Liver (tissue), 8 donors: ENCODE measurements at regions not wholly inside any gene's neighbourhood (a gene's known extent, or its start where the extent isn't known, plus 50 kb on each side); places are given as distances from the start of the nearest gene placed in this dataset.

Experiments used
- DNase-seq: peaks from one replicate; pipeline ENCODE4 v3.0.0-alpha.2; 2017; ENCODE audit warnings: low spot score
- H3K27ac ChIP-seq, 2 donors: one replicate each; pipeline ENCODE4 v1.7.0; 2013; ENCODE audit warnings: inconsistent platforms in 2 of 2, low read length in 2 of 2, control low read depth in 1 of 2, low read depth in 1 of 2, mild to moderate bottlenecking in 1 of 2
- H3K27me3 ChIP-seq, 4 donors: one replicate each; pipeline versions ENCODE4 v1.6.1 to v1.7.0; 2013; ENCODE audit warnings: low read length in 3 of 4, inconsistent platforms in 1 of 4, mild to moderate bottlenecking in 1 of 4, moderate library complexity in 1 of 4; ENCODE audit not compliant: control insufficient read depth in 4 of 4, insufficient read depth in 4 of 4
- H3K36me3 ChIP-seq, 4 donors: one replicate each; pipeline versions ENCODE4 v1.6.1 to v1.7.0; 2013; ENCODE audit warnings: low read length in 3 of 4, mild to moderate bottlenecking in 3 of 4, low read depth in 1 of 4, moderate library complexity in 1 of 4; ENCODE audit not compliant: control insufficient read depth in 4 of 4, insufficient read depth in 3 of 4
- H3K4me1 ChIP-seq, 4 donors: one replicate each; pipeline versions ENCODE4 v1.6.1 to v1.7.0; 2013; ENCODE audit warnings: low read length in 3 of 4, mild to moderate bottlenecking in 3 of 4, moderate library complexity in 1 of 4; ENCODE audit not compliant: control insufficient read depth in 4 of 4, insufficient read depth in 4 of 4
- H3K4me3 ChIP-seq, 3 donors: one replicate each; pipeline versions ENCODE4 v1.6.1 to v1.7.0; 2013; ENCODE audit warnings: low read length in 3 of 3, control low read depth in 1 of 3, low read depth in 1 of 3, mild to moderate bottlenecking in 1 of 3
- H3K9ac ChIP-seq, 2 donors: one replicate each; pipeline ENCODE4 v1.7.0; 2013; ENCODE audit warnings: low read length in 2 of 2, mild to moderate bottlenecking in 2 of 2, moderate library complexity in 2 of 2, control low read depth in 1 of 2, low read depth in 1 of 2
- H3K9me3 ChIP-seq, 4 donors: one replicate each; pipeline versions ENCODE4 v1.6.1 to v1.7.0; 2013; ENCODE audit warnings: low read length in 3 of 4; ENCODE audit not compliant: control insufficient read depth in 4 of 4
- ATF3 ChIP-seq: IDR thresholded peaks from 2 replicates; pipeline ENCODE4 v1.6.1; 2016; ENCODE audit warnings: antibody characterized with exemption
- CTCF ChIP-seq: fragments of 150-350 bp; IDR thresholded peaks from 2 replicates; pipeline ENCODE4 v1.5.1; 2017; ENCODE audit warnings: improper control_type of control experiment, low read depth, low read length; ENCODE audit not compliant: missing input control
- EGR1 ChIP-seq, 2 donors: IDR thresholded peaks; 2 replicates each; pipeline ENCODE4 v1.6.1; 2016 to 2018; ENCODE audit warnings: antibody characterized with exemption in 2 of 2, low read depth in 2 of 2
- FOXA1 ChIP-seq: IDR thresholded peaks from 2 replicates; pipeline ENCODE4 v1.6.1; 2016; ENCODE audit warnings: antibody characterized with exemption
- FOXA2 ChIP-seq: IDR thresholded peaks from 2 replicates; pipeline ENCODE4 v1.6.1; 2016; ENCODE audit warnings: antibody characterized with exemption
- HNF4A ChIP-seq, 2 donors: conservative IDR thresholded peaks; 2 replicates each; pipeline ENCODE4 v1.6.1; 2016; ENCODE audit warnings: antibody characterized with exemption in 2 of 2, mild to moderate bottlenecking in 2 of 2
- HNF4G ChIP-seq: IDR thresholded peaks from 2 replicates; pipeline ENCODE4 v1.6.1; 2016; ENCODE audit warnings: antibody characterized with exemption
- JUND ChIP-seq, 2 donors: IDR thresholded peaks; 2 replicates each; pipeline ENCODE4 v1.6.1; 2016; ENCODE audit warnings: antibody characterized with exemption in 2 of 2
- MAX ChIP-seq: IDR thresholded peaks from 2 replicates; pipeline ENCODE4 v1.6.1; 2016; ENCODE audit warnings: antibody characterized with exemption
- NR2F2 ChIP-seq: IDR thresholded peaks from 2 replicates; pipeline ENCODE4 v1.6.1; 2016; ENCODE audit warnings: antibody characterized with exemption
- REST ChIP-seq: IDR thresholded peaks from 2 replicates; pipeline ENCODE4 v1.6.1; 2016; ENCODE audit warnings: antibody characterized with exemption, mild to moderate bottlenecking
- RXRA ChIP-seq, 2 donors: IDR thresholded peaks; 2 replicates each; pipeline ENCODE4 v1.6.1; 2017 to 2018; ENCODE audit warnings: antibody characterized with exemption in 2 of 2, mild to moderate bottlenecking in 1 of 2
- TAF1 ChIP-seq: conservative IDR thresholded peaks from 2 replicates; pipeline ENCODE4 v1.6.1; 2016; ENCODE audit warnings: antibody characterized with exemption, mild to moderate bottlenecking
- YY1 ChIP-seq: IDR thresholded peaks from 2 replicates; pipeline ENCODE4 v1.6.1; 2016; ENCODE audit warnings: antibody characterized with exemption, mild to moderate bottlenecking
- ZBTB33 ChIP-seq: IDR thresholded peaks from 2 replicates; pipeline ENCODE4 v1.6.1; 2016; ENCODE audit warnings: antibody characterized with exemption
- WGBS: extraction: QIAGEN DNeasy Blood & Tissue Kit; methylation state at CpG from one replicate; pipeline ENCODE4 v1.1.7; 2013; 5-methylcytosine and 5-hydroxymethylcytosine counted together
- donor health status: healthy.
- donor health status: healthy.
- donor health status: healthy.
- donor health status: healthy.
- donor health status: healthy.

GRCh38 chr4:171715973-171716372 lies 97.2 kb upstream of the GALNTL6 start:
- H3K27ac ChIP-seq = no peak overlapping the region
- H3K4me1 ChIP-seq = no peaks in the 10 kb centered on the region
- no peaks in the 10 kb centered on the region for H3K27me3 ChIP-seq
- H3K9me3 ChIP-seq = no peaks in the 10 kb centered on the region
- no peak for TF ChIP-seq ZBTB33
- no peak for TF ChIP-seq ATF3
- TF ChIP-seq FOXA1 = no peak
- TF ChIP-seq EGR1 (IDR thresholded peaks at IDR 0.05; ENCODE audit: low read depth in 2 of 2) = no peak
- no peak for TF ChIP-seq JUND (IDR thresholded peaks at IDR 0.05)
- H3K4me3 ChIP-seq = no peak overlapping the region
- no peak overlapping the region for H3K9ac ChIP-seq
- 83% methylated on average over 1 of the region's 1 CpG for WGBS
- no peak for DNase-seq
- no peaks in the 10 kb centered on the region for H3K36me3 ChIP-seq

- H3K27me3 ChIP-seq = no peaks in the 10 kb centered on the region
- no peaks in the 10 kb centered on the region for H3K4me1 ChIP-seq
- no peak overlapping the region for H3K9ac ChIP-seq
- no peak for DNase-seq
- H3K4me3 ChIP-seq = no peak overlapping the region
- H3K36me3 ChIP-seq = no peaks in the 10 kb centered on the region
- no peaks in the 10 kb centered on the region for H3K9me3 ChIP-seq
- 70% methylated on average over 5 of the region's 5 CpGs for WGBS
- TF ChIP-seq CTCF = no peak
- TF ChIP-seq REST = no peak
- no peak for TF ChIP-seq HNF4G
- no peak for TF ChIP-seq HNF4A (conservative IDR thresholded peaks at IDR 0.05)
- no peak for TF ChIP-seq FOXA1
- no peak for TF ChIP-seq MAX
- no peak for TF ChIP-seq EGR1 (IDR thresholded peaks at IDR 0.05; ENCODE audit: low read depth in 2 of 2)
- TF ChIP-seq TAF1 = no peak
- no peak for TF ChIP-seq ZBTB33
- no peak for TF ChIP-seq YY1
- TF ChIP-seq RXRA (IDR thresholded peaks at IDR 0.05) = no peak
- no peak for TF ChIP-seq FOXA2
- no peak for TF ChIP-seq NR2F2
- H3K27ac ChIP-seq = no peak overlapping the region
Measured at GRCh38 chr4:171714791-171715454, 98.3 kb upstream of the GALNTL6 start.
